ENCODE measurements at regions not wholly inside any gene's neighbourhood (a gene's known extent, or its start where the extent isn't known, plus 50 kb on each side); places are given as distances from the start of the nearest gene placed in this dataset.
A peak's percentile ranks its signal among the peaks of the same experiment; 100 is the strongest.

DNA sequence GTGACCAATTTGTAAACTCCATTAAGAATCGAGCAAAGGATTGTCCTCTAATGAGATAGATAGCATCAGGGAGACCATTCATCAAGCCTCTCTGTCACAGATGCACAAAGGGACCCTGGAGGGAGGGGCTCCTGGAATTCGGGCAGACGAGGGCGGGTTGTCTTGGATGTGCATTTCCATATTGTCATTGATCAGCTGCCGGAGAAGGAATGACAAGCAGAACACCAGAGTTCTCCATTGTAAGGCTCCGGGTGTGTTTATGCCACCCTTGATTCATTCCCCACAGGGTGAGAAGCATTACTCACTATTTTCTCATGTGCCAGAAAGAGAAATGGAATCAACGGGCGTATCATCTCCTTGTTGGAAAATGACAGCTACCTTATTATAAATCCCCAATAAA lies 167.5 kb downstream of the EBLN2 start:
- DNase-seq: no peak
- Mint-ChIP-seq H3K9me3 (no peaks in the 10 kb centered on the region), H3K4me3 (no peak overlapping the region), H3K27ac (no peak overlapping the region), H3K27me3 (ENCODE audit: insufficient read depth) (no peaks in the 10 kb centered on the region), H3K4me1 (peaks cover 19% of the 10 kb centered on the region), H3K36me3 (ENCODE audit: low read depth) (no peaks in the 10 kb centered on the region)
- Histone ChIP-seq H3K4me3 (ENCODE audit: low read length) (no peak overlapping the region), H3K4me1 (ENCODE audit: control insufficient read depth, insufficient read depth, low read length) (no peaks in the 10 kb centered on the region), H3K9me3 (ENCODE audit: control insufficient read depth, low read length) (no peaks in the 10 kb centered on the region), H3K9ac (ENCODE audit: extremely low read depth, low read length, poor library complexity, severe bottlenecking) (no peak overlapping the region), H3K27ac (ENCODE audit: low read depth, low read length) (peak overlapping the region; percentile 86), H3K36me3 (ENCODE audit: control insufficient read depth, insufficient read depth, low read length) (no peaks in the 10 kb centered on the region), H3K27me3 (ENCODE audit: control insufficient read depth, insufficient read depth, low read length, poor library complexity, severe bottlenecking) (no peaks in the 10 kb centered on the region)
- WGBS, 2 experiments (ENCODE audit: insufficient coverage in 1 of 2, insufficient read length in 1 of 2): 58 to 88% methylated on average over 7 to 8 of the region's 8 CpGs
- TF ChIP-seq, protein P1, sequence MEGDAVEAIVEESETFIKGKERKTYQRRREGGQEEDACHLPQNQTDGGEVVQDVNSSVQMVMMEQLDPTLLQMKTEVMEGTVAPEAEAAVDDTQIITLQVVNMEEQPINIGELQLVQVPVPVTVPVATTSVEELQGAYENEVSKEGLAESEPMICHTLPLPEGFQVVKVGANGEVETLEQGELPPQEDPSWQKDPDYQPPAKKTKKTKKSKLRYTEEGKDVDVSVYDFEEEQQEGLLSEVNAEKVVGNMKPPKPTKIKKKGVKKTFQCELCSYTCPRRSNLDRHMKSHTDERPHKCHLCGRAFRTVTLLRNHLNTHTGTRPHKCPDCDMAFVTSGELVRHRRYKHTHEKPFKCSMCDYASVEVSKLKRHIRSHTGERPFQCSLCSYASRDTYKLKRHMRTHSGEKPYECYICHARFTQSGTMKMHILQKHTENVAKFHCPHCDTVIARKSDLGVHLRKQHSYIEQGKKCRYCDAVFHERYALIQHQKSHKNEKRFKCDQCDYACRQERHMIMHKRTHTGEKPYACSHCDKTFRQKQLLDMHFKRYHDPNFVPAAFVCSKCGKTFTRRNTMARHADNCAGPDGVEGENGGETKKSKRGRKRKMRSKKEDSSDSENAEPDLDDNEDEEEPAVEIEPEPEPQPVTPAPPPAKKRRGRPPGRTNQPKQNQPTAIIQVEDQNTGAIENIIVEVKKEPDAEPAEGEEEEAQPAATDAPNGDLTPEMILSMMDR (conservative IDR thresholded peaks at IDR 0.05): no peak

DNA sequence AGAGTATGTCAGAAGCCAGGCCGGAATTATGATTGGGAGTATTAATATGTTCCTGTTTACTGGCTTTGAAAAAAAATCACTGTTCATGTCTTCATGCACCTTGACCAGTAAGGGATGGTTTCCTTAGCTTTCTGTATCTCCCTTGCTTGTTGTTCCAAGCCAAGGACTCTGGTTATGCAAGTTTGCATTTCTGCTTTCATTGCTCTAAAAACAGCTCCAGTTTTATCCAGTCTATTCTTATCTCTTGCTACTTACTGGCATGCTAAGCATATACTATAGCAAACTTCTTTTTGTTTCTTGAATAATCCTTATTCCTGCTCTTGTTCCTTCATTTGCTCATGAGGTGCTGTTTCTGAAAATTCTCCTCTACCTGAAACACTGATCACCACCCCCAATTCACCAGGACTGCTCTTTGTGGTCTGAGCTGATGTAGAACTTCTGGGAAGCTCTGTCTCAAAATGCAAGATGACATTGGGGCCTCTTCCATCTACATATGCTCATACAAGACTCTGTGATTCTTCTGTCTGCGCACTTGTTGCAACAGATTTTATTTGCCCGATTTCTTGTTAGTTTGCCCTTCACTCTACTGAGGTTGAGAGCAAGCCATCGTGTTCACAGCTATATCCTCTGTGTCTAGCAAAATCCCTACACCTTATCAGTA lies 173.0 kb downstream of the EBLN2 start:
- no peaks in the 10 kb centered on the region for H3K27me3 ChIP-seq (ENCODE audit: control insufficient read depth, insufficient read depth, low read length, poor library complexity, severe bottlenecking)
- Mint-ChIP-seq H3K36me3 (ENCODE audit: low read depth) (no peaks in the 10 kb centered on the region), H3K27me3 (ENCODE audit: insufficient read depth) (no peaks in the 10 kb centered on the region), H3K9me3 (no peaks in the 10 kb centered on the region), H3K4me3 (no peak overlapping the region), H3K27ac (no peak overlapping the region), H3K4me1 (peaks cover 10% of the 10 kb centered on the region)
- 93% methylated on average over 3 to 4 of the region's 4 CpGs for WGBS, 2 experiments (ENCODE audit: insufficient coverage in 1 of 2, insufficient read length in 1 of 2)
- no peaks in the 10 kb centered on the region for H3K9me3 ChIP-seq (ENCODE audit: control insufficient read depth, low read length)
- no peaks in the 10 kb centered on the region for H3K4me1 ChIP-seq (ENCODE audit: control insufficient read depth, insufficient read depth, low read length)
- no peaks in the 10 kb centered on the region for H3K36me3 ChIP-seq (ENCODE audit: control insufficient read depth, insufficient read depth, low read length)
- TF ChIP-seq, protein P1 (conservative IDR thresholded peaks at IDR 0.05): no peak
- no peak for DNase-seq
- no peak overlapping the region for H3K27ac ChIP-seq (ENCODE audit: low read depth, low read length)
- no peak overlapping the region for H3K9ac ChIP-seq (ENCODE audit: extremely low read depth, low read length, poor library complexity, severe bottlenecking)
- H3K4me3 ChIP-seq (ENCODE audit: low read length): no peak overlapping the region

DNA sequence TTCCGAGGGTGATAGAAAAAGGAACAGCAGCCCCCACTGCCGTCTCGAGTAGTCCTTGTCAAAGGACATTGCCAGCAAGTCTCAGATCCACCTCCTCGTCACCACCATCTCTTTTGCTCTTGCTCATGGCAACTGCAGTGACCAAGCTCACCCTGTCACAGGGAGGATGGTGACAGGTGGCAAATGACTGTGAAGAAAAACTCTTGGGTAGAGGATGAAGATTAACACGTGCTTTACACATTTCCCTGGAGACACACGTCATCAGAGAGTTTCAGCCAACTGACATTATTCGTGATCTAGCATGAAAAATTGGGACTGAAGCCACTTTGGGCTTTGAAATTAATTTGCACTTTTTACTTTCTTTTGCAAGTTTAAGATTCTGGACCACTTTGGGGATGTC lies 174.3 kb downstream of the EBLN2 start:
- H3K4me1 ChIP-seq (ENCODE audit: control insufficient read depth, insufficient read depth, low read length): no peaks in the 10 kb centered on the region
- TF ChIP-seq, protein P1 (conservative IDR thresholded peaks at IDR 0.05): no peak
- no peak for DNase-seq
- Mint-ChIP-seq H3K27me3 (ENCODE audit: insufficient read depth) (no peaks in the 10 kb centered on the region), H3K4me3 (no peak overlapping the region), H3K27ac (no peak overlapping the region), H3K9me3 (no peaks in the 10 kb centered on the region), H3K4me1 (peaks cover 10% of the 10 kb centered on the region), H3K36me3 (ENCODE audit: low read depth) (no peaks in the 10 kb centered on the region)
- no peaks in the 10 kb centered on the region for H3K36me3 ChIP-seq (ENCODE audit: control insufficient read depth, insufficient read depth, low read length)
- no peak overlapping the region for H3K27ac ChIP-seq (ENCODE audit: low read depth, low read length)
- H3K9me3 ChIP-seq (ENCODE audit: control insufficient read depth, low read length): no peaks in the 10 kb centered on the region
- H3K9ac ChIP-seq (ENCODE audit: extremely low read depth, low read length, poor library complexity, severe bottlenecking): no peak overlapping the region
- no peaks in the 10 kb centered on the region for H3K27me3 ChIP-seq (ENCODE audit: control insufficient read depth, insufficient read depth, low read length, poor library complexity, severe bottlenecking)
- no peak overlapping the region for H3K4me3 ChIP-seq (ENCODE audit: low read length)
- 93 to 96% methylated on average over 4 to 7 of the region's 7 CpGs for WGBS, 2 experiments (ENCODE audit: insufficient coverage in 1 of 2, insufficient read length in 1 of 2)
